ENCODE measurements at regions not wholly inside any gene's neighbourhood (a gene's known extent, or its start where the extent isn't known, plus 50 kb on each side); places are given as distances from the start of the nearest gene placed in this dataset.

GRCh38 chr4:161160718-161161117 lies 1003.1 kb downstream of the FSTL5 start:
- TF ChIP-seq POLR2AphosphoS5 (IDR thresholded peaks at IDR 0.05) (no peak), CTCF (IDR thresholded peaks at IDR 0.05) (no peak), EP300 (IDR thresholded peaks at IDR 0.05) (no peak), POLR2A (IDR thresholded peaks at IDR 0.05) (no peak)
- WGBS, 5 donors: 37 to 49% (median 47%) methylated on average over 3 of the region's 3 CpGs
- Histone ChIP-seq H3K27ac (no peak overlapping the region), H3K9me3 (no peaks in the 10 kb centered on the region), H3K36me3 (no peaks in the 10 kb centered on the region), H3K4me3 (no peak overlapping the region), H3K4me1 (no peaks in the 10 kb centered on the region), H3K27me3 (no peaks in the 10 kb centered on the region)
- intact Hi-C loops (cut with DNase I; ENCODE audit: low total_unique reads): no loop called here
- no peak for DNase-seq

DNA sequence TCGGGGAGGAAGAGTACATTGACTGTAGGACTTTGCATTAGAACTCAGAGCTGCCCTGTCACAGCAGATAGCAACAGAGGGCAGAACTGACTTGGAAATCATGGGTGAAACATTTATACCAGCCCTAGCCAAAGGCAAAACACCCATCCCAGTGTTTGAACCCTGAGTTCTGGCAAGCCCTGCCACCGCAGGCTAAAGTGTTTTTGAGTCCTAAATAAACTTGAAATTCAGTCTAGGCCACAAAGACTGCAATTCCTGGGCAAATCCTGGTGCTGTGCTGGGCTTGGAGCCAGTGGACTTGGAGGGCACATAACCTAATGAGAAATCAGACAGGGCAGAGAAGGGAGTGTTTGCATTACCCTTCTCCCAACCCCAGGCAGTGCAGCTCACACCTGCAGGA lies 1015.7 kb downstream of the FSTL5 start:
- intact Hi-C loops (cut with DNase I; ENCODE audit: low total_unique reads): no loop called here
- TF ChIP-seq CTCF (IDR thresholded peaks at IDR 0.05): no peak
- no peak for TF ChIP-seq POLR2AphosphoS5 (IDR thresholded peaks at IDR 0.05)
- no peak for TF ChIP-seq POLR2A (IDR thresholded peaks at IDR 0.05)
- no peak for TF ChIP-seq EP300 (IDR thresholded peaks at IDR 0.05)
- Histone ChIP-seq H3K27me3 (no peaks in the 10 kb centered on the region), H3K9me3 (peaks cover 0 to 6% (median 0%) of the 10 kb centered on the region in 4 donors), H3K4me1 (no peaks in the 10 kb centered on the region), H3K4me3 (no peak overlapping the region), H3K36me3 (no peaks in the 10 kb centered on the region), H3K27ac (no peak overlapping the region)
- WGBS, 5 donors: 60 to 76% (median 67%) methylated on average over 2 of the region's 2 CpGs
- DNase-seq: no peak

DNA sequence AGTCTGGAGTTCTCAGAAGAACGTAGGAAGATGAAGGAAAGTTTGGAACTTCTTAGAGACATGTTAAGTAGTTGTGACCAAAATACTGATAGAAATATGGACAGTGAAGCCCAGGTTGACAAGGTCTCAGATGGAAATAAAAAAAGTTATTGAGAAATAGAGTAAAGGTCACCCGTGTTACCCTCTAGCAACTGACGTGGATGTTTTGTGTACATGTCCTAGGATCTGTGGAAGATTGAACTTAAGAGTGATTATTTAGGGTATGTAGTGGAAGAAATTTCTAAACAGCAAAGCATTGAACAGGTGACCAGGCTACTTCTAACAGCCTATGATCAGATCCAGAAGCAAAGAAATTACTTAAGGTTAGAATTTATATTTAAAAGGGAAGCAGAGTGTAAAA lies 1020.4 kb downstream of the FSTL5 start:
- TF ChIP-seq CTCF (IDR thresholded peaks at IDR 0.05) (no peak), EP300 (IDR thresholded peaks at IDR 0.05) (no peak), POLR2A (IDR thresholded peaks at IDR 0.05) (no peak), POLR2AphosphoS5 (IDR thresholded peaks at IDR 0.05) (no peak)
- H3K4me1 ChIP-seq: no peaks in the 10 kb centered on the region
- H3K9me3 ChIP-seq: peaks cover 0 to 6% (median under 1%) of the 10 kb centered on the region in 4 donors
- no peaks in the 10 kb centered on the region for H3K36me3 ChIP-seq
- H3K27ac ChIP-seq: no peak overlapping the region
- intact Hi-C loops (cut with DNase I; ENCODE audit: low total_unique reads): no loop called here
- H3K4me3 ChIP-seq: no peak overlapping the region
- WGBS, 5 donors: 75 to 83% (median 82%) methylated on average over 3 of the region's 3 CpGs
- H3K27me3 ChIP-seq: no peaks in the 10 kb centered on the region
- no peak for DNase-seq

GRCh38 chr4:161134795-161135194 lies 1029.0 kb downstream of the FSTL5 start:
- peaks cover 0 to 17% (median 12%) of the 10 kb centered on the region in 4 donors for H3K9me3 ChIP-seq
- no peak overlapping the region for H3K4me3 ChIP-seq
- no peaks in the 10 kb centered on the region for H3K27me3 ChIP-seq
- WGBS, 5 donors: 49 to 61% (median 51%) methylated on average over 2 of the region's 2 CpGs
- H3K36me3 ChIP-seq: no peaks in the 10 kb centered on the region
- TF ChIP-seq POLR2AphosphoS5 (IDR thresholded peaks at IDR 0.05): no peak
- no peak for TF ChIP-seq POLR2A (IDR thresholded peaks at IDR 0.05)
- no peak for TF ChIP-seq CTCF (IDR thresholded peaks at IDR 0.05)
- no peak for TF ChIP-seq EP300 (IDR thresholded peaks at IDR 0.05)
- intact Hi-C loops (cut with DNase I; ENCODE audit: low total_unique reads): no loop called here
- no peaks in the 10 kb centered on the region for H3K4me1 ChIP-seq
- DNase-seq: no peak
- H3K27ac ChIP-seq: no peak overlapping the region

All from stomach (tissue), 8 donors.